ENCODE measurements at regions not wholly inside any gene's neighbourhood (a gene's known extent, or its start where the extent isn't known, plus 50 kb on each side); places are given as distances from the start of the nearest gene placed in this dataset.

DNA sequence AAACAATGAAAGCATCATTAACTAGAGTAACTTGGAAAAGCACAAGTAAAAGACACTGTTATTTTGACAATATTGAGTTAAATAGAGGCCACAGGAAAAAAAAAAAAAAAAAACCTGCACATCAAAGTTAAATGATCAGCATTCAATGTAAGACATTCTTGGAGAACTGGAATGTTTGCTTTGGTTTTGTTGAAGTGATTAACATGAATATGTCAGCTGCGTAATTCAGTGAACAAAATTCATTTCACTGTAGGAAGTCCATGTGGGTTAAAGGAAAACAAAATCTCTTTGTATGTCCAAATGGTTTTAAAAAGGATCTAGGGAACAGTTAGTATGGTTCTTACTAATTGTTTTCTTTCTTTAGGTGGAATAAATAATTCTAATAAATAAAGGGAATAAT lies 252.8 kb upstream of the CNTN6 start:
- no peak overlapping the region for H3K4me3 Mint-ChIP-seq
- no peaks in the 10 kb centered on the region for H3K36me3 Mint-ChIP-seq
- DNase-seq (no peak), ATAC-seq (ENCODE audit: low read depth) (no peak)
- H3K4me1 Mint-ChIP-seq = no peaks in the 10 kb centered on the region
- no peaks in the 10 kb centered on the region for H3K9me3 Mint-ChIP-seq
- POLR2A ChIA-PET = no interaction called here
- H3K27ac Mint-ChIP-seq = no peak overlapping the region
- no peaks in the 10 kb centered on the region for H3K27me3 Mint-ChIP-seq

DNA sequence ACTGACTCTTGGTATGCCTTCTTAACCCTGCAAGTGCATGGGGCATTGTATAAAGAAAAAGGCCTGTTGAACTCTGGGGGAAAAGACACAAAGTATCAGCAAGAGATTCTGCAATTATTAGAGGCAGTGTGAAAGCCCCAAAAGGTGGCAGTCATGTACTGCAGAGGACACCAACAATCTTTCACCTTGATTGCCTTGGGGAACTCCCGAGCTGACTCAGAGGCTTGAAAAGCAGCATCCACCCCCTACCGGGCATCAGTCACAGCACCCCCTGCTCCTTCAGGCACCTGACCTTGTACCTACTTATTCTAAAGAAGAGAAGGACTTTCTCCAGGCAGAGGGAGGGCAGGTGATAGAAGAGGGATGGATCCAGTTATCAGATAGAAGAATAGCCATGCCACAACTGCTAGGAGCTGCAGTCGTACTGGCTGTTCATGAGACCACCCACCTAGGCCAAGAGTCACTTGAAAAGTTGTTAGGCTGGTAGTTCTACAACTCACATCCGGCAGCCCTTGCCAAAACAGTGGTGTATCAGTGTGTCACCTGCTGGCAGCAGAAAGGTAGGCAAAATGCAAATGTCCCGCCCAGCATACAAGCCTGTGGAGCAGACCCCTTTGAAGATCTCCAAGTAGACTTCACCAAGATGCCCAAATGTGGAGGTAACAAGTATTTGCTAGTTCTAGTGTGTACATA lies 241.6 kb upstream of the CNTN6 start:
- H3K36me3 Mint-ChIP-seq = no peaks in the 10 kb centered on the region
- no peak overlapping the region for H3K4me3 Mint-ChIP-seq
- ATAC-seq (ENCODE audit: low read depth) (no peak), DNase-seq (no peak)
- no peak overlapping the region for H3K27ac Mint-ChIP-seq
- peaks cover 5% of the 10 kb centered on the region for H3K9me3 Mint-ChIP-seq
- no peaks in the 10 kb centered on the region for H3K4me1 Mint-ChIP-seq
- peaks cover 3% of the 10 kb centered on the region for H3K27me3 Mint-ChIP-seq
- POLR2A ChIA-PET = no interaction called here

- ATAC-seq (ENCODE audit: low read depth) (no peak), DNase-seq (no peak)
- Mint-ChIP-seq H3K9me3 (peaks cover 5% of the 10 kb centered on the region), H3K4me1 (no peaks in the 10 kb centered on the region), H3K4me3 (no peak overlapping the region), H3K36me3 (no peaks in the 10 kb centered on the region), H3K27ac (no peak overlapping the region), H3K27me3 (peaks cover 3% of the 10 kb centered on the region)
- POLR2A ChIA-PET = no interaction called here
These were observed 240.8 kb upstream of the CNTN6 start for GRCh38 chr3:852033-852432.

- POLR2A ChIA-PET = no interaction called here
- no peaks in the 10 kb centered on the region for H3K36me3 Mint-ChIP-seq
- peaks cover 3% of the 10 kb centered on the region for H3K9me3 Mint-ChIP-seq
- ATAC-seq (ENCODE audit: low read depth) (no peak), DNase-seq (no peak)
- H3K4me3 Mint-ChIP-seq = no peak overlapping the region
- H3K4me1 Mint-ChIP-seq = no peaks in the 10 kb centered on the region
- no peak overlapping the region for H3K27ac Mint-ChIP-seq
- H3K27me3 Mint-ChIP-seq = peaks cover 3% of the 10 kb centered on the region
These were observed 239.3 kb upstream of the CNTN6 start for GRCh38 chr3:853489-853888.

- peaks cover 2% of the 10 kb centered on the region for H3K4me1 Mint-ChIP-seq
- no peak overlapping the region for H3K27ac Mint-ChIP-seq
- POLR2A ChIA-PET = no interaction called here
- DNase-seq (no peak), ATAC-seq (ENCODE audit: low read depth) (no peak)
- H3K27me3 Mint-ChIP-seq = peaks cover 3% of the 10 kb centered on the region
- no peak overlapping the region for H3K4me3 Mint-ChIP-seq
- H3K36me3 Mint-ChIP-seq = peaks cover 2% of the 10 kb centered on the region
- no peaks in the 10 kb centered on the region for H3K9me3 Mint-ChIP-seq
These were observed 233.7 kb upstream of the CNTN6 start for GRCh38 chr3:859135-859534.

DNA sequence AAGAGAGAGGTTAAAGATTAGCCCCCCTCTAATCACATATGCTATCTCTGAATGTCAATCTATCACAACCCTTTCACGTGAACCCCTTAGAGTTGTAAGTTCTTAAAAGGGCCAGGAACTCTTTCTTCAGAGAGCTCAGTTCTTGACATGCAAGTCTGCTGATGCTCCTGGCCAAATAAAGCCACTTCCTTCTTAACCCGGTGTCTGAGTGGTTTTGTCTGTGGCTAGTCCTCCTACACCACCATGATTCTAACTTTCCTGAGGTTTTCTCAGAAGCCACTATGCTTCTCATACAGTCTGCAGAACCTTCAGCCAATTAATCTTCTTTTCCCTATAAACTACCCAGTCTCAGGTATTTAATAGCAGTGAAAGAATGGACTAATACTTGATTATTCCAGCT lies 231.1 kb upstream of the CNTN6 start:
- ATAC-seq (ENCODE audit: low read depth) (no peak), DNase-seq (no peak)
- POLR2A ChIA-PET = no interaction called here
- Mint-ChIP-seq H3K4me1 (peaks cover 2% of the 10 kb centered on the region), H3K9me3 (no peaks in the 10 kb centered on the region), H3K27ac (no peak overlapping the region), H3K27me3 (peaks cover 2% of the 10 kb centered on the region), H3K4me3 (no peak overlapping the region), H3K36me3 (peaks cover 2% of the 10 kb centered on the region)

GRCh38 chr3:869269-869668 lies 223.6 kb upstream of the CNTN6 start:
- POLR2A ChIA-PET = no interaction called here
- peaks cover 2% of the 10 kb centered on the region for H3K27me3 Mint-ChIP-seq
- no peaks in the 10 kb centered on the region for H3K36me3 Mint-ChIP-seq
- H3K9me3 Mint-ChIP-seq = no peaks in the 10 kb centered on the region
- no peak overlapping the region for H3K27ac Mint-ChIP-seq
- ATAC-seq (ENCODE audit: low read depth) = no peak
- no peak overlapping the region for H3K4me3 Mint-ChIP-seq
- H3K4me1 Mint-ChIP-seq = no peaks in the 10 kb centered on the region
- DNase-seq = no peak

GRCh38 chr3:869734-870133 lies 223.1 kb upstream of the CNTN6 start:
- Mint-ChIP-seq H3K9me3 (no peaks in the 10 kb centered on the region), H3K27me3 (peaks cover 2% of the 10 kb centered on the region), H3K27ac (no peak overlapping the region), H3K4me3 (no peak overlapping the region), H3K4me1 (no peaks in the 10 kb centered on the region), H3K36me3 (no peaks in the 10 kb centered on the region)
- DNase-seq (no peak), ATAC-seq (ENCODE audit: low read depth) (no peak)
- POLR2A ChIA-PET = no interaction called here

DNA sequence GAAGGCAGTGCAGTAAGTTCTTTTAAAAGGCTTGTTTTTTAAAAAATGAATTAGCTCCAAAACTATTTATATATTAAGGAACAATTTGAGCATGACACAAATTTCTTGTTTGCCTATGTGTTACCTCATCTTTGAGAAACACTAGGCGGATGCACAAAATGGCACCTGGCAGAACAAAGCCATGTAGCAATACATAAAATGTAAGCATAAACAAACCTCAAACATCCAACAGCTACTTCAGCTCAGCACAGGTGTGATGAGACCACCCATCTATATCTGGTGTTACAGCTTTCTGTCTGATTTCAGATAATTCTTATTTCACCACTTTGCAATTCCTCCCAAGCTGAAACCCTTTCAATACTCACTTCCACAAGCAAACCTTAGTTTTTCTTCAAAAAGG lies 221.2 kb upstream of the CNTN6 start:
- ATAC-seq (ENCODE audit: low read depth) = no peak
- H3K36me3 Mint-ChIP-seq = no peaks in the 10 kb centered on the region
- POLR2A ChIA-PET = no interaction called here
- H3K4me1 Mint-ChIP-seq = peaks cover under 1% of the 10 kb centered on the region
- H3K9me3 Mint-ChIP-seq = no peaks in the 10 kb centered on the region
- no peak overlapping the region for H3K4me3 Mint-ChIP-seq
- no peak for DNase-seq
- H3K27me3 Mint-ChIP-seq = no peaks in the 10 kb centered on the region
- H3K27ac Mint-ChIP-seq = no peak overlapping the region

DNA sequence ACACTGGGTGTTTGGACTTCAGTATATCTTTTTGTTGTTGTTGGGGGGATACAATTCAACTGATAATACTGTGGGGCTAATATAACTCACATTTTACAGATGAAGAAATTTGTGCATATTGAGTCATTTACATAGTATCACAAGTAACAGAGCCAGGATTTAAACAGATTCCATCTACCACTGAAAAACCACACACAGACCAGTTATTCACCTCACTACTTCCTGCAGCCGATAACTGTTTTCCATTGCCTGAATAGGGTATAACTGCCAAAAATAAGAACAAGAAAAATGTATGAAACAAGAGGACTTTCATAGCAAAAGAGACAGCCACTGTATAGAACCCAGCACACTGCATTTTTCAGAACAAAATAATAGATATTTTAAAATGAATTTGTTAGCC lies 215.8 kb upstream of the CNTN6 start:
- no peak overlapping the region for H3K27ac Mint-ChIP-seq
- H3K27me3 Mint-ChIP-seq = no peaks in the 10 kb centered on the region
- H3K4me1 Mint-ChIP-seq = peaks cover 6% of the 10 kb centered on the region
- peaks cover 2% of the 10 kb centered on the region for H3K9me3 Mint-ChIP-seq
- ATAC-seq (ENCODE audit: low read depth) (no peak), DNase-seq (no peak)
- H3K4me3 Mint-ChIP-seq = no peak overlapping the region
- POLR2A ChIA-PET = no interaction called here
- no peaks in the 10 kb centered on the region for H3K36me3 Mint-ChIP-seq

DNA sequence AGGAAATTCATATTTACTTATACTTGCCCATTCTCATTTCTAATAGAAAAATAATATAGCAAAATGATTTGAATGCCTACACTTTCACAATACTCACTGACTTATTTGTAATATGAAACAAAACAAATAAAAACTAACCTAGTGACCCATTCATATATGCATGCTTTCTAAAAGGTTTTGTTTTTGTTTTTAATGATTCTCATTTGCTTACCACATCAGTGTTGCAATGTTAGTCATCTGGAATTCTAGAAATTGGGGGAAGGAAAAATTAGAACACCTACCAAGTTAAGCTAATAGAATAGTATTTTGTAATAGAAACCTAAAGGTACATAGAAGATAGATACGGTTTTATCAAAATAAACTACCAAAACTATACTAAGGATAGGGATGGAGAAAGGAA lies 214.1 kb upstream of the CNTN6 start:
- no peak for ATAC-seq (ENCODE audit: low read depth)
- Mint-ChIP-seq H3K27ac (no peak overlapping the region), H3K36me3 (no peaks in the 10 kb centered on the region), H3K27me3 (no peaks in the 10 kb centered on the region), H3K4me3 (no peak overlapping the region), H3K9me3 (peaks cover 2% of the 10 kb centered on the region), H3K4me1 (peaks cover 6% of the 10 kb centered on the region)
- POLR2A ChIA-PET = no interaction called here
- DNase-seq = no peak

DNA sequence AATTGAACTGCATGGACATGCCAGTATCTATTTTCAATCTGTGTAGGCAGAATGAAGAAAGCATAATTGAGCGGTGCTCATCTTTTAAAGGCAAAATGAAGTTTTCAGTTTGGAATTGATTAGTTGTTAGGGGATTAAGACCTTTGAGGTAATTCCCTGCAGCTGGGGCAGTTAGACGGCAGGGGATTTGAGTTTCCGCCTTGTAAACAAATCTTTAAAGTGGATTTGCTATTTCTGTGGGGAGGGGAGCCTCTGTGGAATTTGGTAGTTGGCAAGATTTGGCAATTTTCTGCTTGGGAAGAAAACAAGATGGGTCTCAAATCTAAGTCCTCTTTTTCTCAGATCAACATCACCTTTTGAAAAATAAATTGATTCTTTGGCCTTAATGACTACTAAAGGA lies 212.5 kb upstream of the CNTN6 start:
- DNase-seq (no peak), ATAC-seq (ENCODE audit: low read depth) (no peak)
- no peak overlapping the region for H3K4me3 Mint-ChIP-seq
- peaks cover 3% of the 10 kb centered on the region for H3K9me3 Mint-ChIP-seq
- H3K4me1 Mint-ChIP-seq = peaks cover 6% of the 10 kb centered on the region
- no peaks in the 10 kb centered on the region for H3K27me3 Mint-ChIP-seq
- POLR2A ChIA-PET = no interaction called here
- H3K27ac Mint-ChIP-seq = no peak overlapping the region
- H3K36me3 Mint-ChIP-seq = no peaks in the 10 kb centered on the region

DNA sequence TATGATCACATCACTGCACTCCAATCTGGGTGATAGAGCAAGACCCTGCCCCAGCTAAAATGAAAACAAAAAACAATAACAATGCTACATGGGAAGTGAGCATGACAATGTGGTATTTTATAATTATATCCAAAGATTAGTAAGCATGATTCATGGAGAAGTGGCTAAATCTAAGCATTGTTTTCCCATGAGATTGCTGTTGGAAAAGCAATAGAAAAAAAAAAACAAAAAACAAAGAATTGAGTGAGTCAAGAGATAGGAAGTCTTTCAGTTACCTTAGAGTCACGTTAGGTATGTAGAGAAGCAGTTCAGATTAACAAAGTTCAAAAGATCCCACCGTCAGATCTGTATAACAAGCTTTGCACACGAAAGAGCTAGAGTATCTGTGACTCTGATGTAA lies 210.3 kb upstream of the CNTN6 start:
- POLR2A ChIA-PET = no interaction called here
- H3K27me3 Mint-ChIP-seq = no peaks in the 10 kb centered on the region
- no peak overlapping the region for H3K27ac Mint-ChIP-seq
- H3K36me3 Mint-ChIP-seq = no peaks in the 10 kb centered on the region
- no peak overlapping the region for H3K4me3 Mint-ChIP-seq
- ATAC-seq (ENCODE audit: low read depth) = no peak
- peaks cover 3% of the 10 kb centered on the region for H3K9me3 Mint-ChIP-seq
- DNase-seq = no peak
- no peaks in the 10 kb centered on the region for H3K4me1 Mint-ChIP-seq

- H3K36me3 Mint-ChIP-seq = no peaks in the 10 kb centered on the region
- no peaks in the 10 kb centered on the region for H3K4me1 Mint-ChIP-seq
- no peak overlapping the region for H3K4me3 Mint-ChIP-seq
- H3K27ac Mint-ChIP-seq = no peak overlapping the region
- H3K27me3 Mint-ChIP-seq = no peaks in the 10 kb centered on the region
- ATAC-seq (ENCODE audit: low read depth) (no peak), DNase-seq (no peak)
- H3K9me3 Mint-ChIP-seq = peaks cover 2% of the 10 kb centered on the region
- POLR2A ChIA-PET = no interaction called here
These were observed 190.7 kb upstream of the CNTN6 start for GRCh38 chr3:901953-902778.

All from activated naive CD8-positive, alpha-beta T cell treated with anti-CD3 and anti-CD28 coated beads, Interleukin-2, amount 10 ng/mL, durations not matched to agents 7 days and 5 days (primary cell).